ENCODE measurements at regions not wholly inside any gene's neighbourhood (a gene's known extent, or its start where the extent isn't known, plus 50 kb on each side); places are given as distances from the start of the nearest gene placed in this dataset.

GRCh38 chr22:35175392-35175791 is 81.9 kb upstream of the HMGXB4 start:
- Histone ChIP-seq H3K4me2 (ENCODE audit: control insufficient read depth, insufficient read depth) (no peak overlapping the region), H3K79me2 (ENCODE audit: control insufficient read depth, insufficient read depth, low read length) (no peaks in the 10 kb centered on the region), H3K27me3 (replicated peaks in 1 of 2; ENCODE audit: control insufficient read depth in 2 of 2, insufficient read depth in 2 of 2, low read length in 1 of 2) (no peaks in the 10 kb centered on the region), H3K36me3 (ENCODE audit: control insufficient read depth in 2 of 2, insufficient read depth in 2 of 2, low read length in 1 of 2) (no peaks in the 10 kb centered on the region), H4K20me1 (ENCODE audit: control insufficient read depth, insufficient read depth) (no peaks in the 10 kb centered on the region), H3K9me3 (replicated peaks; ENCODE audit: control insufficient read depth, insufficient read depth, low read length) (no peaks in the 10 kb centered on the region), H3K4me3 (no peak overlapping the region), H2AFZ (ENCODE audit: control insufficient read depth, low read depth, low read length) (no peak overlapping the region), H3K4me1 (ENCODE audit: control insufficient read depth, insufficient read depth, low read length) (no peaks in the 10 kb centered on the region), H3K27ac (ENCODE audit: control insufficient read depth, insufficient read depth) (no peak overlapping the region), H3K9ac (ENCODE audit: control insufficient read depth, insufficient read depth, low read length) (no peak overlapping the region)
- ChIA-PET CTCF (interaction anchor here (1.0 kb wide), 2 partner anchors 21 to 55 kb away, joined by 3 read pairs; no protein-coding TSS in a partner anchor), POLR2A (no interaction called here), RAD21 (ENCODE audit: unreplicated experiment) (no interaction called here), SMC1A (ENCODE audit: uncharacterized antibody, unreplicated experiment) (no interaction called here)
- TF ChIP-seq NFYA (IDR thresholded peaks at IDR 0.05; ENCODE audit: borderline replicate concordance, low read depth, low read length): no peak
- no peak for TF ChIP-seq E4F1 (IDR thresholded peaks at IDR 0.05; ENCODE audit: borderline replicate concordance, partially characterized antibody)
- TF ChIP-seq ZNF274 (IDR thresholded peaks at IDR 0.05; ENCODE audit: insufficient read depth, insufficient read length): no peak
- no peak for TF ChIP-seq BACH1 (IDR thresholded peaks at IDR 0.05; ENCODE audit: borderline replicate concordance)
- no peak for TF ChIP-seq IKZF1 (conservative IDR thresholded peaks at IDR 0.05)
- no peak for TF ChIP-seq ATF3 (IDR thresholded peaks at IDR 0.05; ENCODE audit: borderline replicate concordance, extremely low read depth, low read depth, low read length)
- TF ChIP-seq ATF2 (IDR thresholded peaks at IDR 0.05; ENCODE audit: low read length): no peak
- DNase-seq (ENCODE audit: low read depth, low spot score) (no peak), FAIRE-seq (no peak), ATAC-seq (no peak)
- intact Hi-C loops (cut with micrococcal nuclease; ENCODE audit: unreplicated experiment) (no loop called here), in situ Hi-C loops (cut with MboI) (no loop called here)
- WGBS (ENCODE audit: insufficient coverage, insufficient replicate concordance, low lambda C conversion rate, missing lambda C conversion rate): 3% methylated on average over 2 of the region's 2 CpGs
- no TSS peak for BruUV-seq (replicated peaks)
